IMR-90 (cell line): ENCODE measurements at regions not wholly inside any gene's neighbourhood (a gene's known extent, or its start where the extent isn't known, plus 50 kb on each side); places are given as distances from the start of the nearest gene placed in this dataset.

Experiments used
- ATAC-seq: fragments of 200-7000 bp; cut with Tn5 transposase; 2 replicates; pipeline ENCODE4 v1.9.1; 2020; ENCODE audit warnings: low read depth, mild to moderate bottlenecking, moderate library complexity
- BruUV-seq: library from RNA; stranded (reverse); fragments of 400-500 nt; replicated peaks from 2 replicates; lab custom pipeline; 2021; lab: Mats Ljungman, UMichigan
- CTCF ChIA-PET: fragments of 300-600 bp; formaldehyde crosslinking; extraction: SDS; loops from one replicate; lab custom pipeline; 2021; ENCODE audit warnings: antibody characterized with exemption; lab: Yijun Ruan, JAX
- POLR2A ChIA-PET: fragments of 300-600 bp; sonication (Branson Sonifier 250); formaldehyde crosslinking; loops from one replicate; lab custom pipeline; 2022; ENCODE audit warnings: antibody characterized with exemption; ENCODE audit not compliant: unreplicated experiment; lab: Charles Lee
- DNase-seq: peaks from one replicate; pipeline ENCODE4 v3.0.0; 2013
- H2AFZ ChIP-seq: replicated peaks from 2 replicates; pipeline ENCODE3; 2013; ENCODE audit warnings: low read length, mild to moderate bottlenecking; ENCODE audit not compliant: poor library complexity
- H2AK5ac ChIP-seq: 2 replicates; pipeline ENCODE4 v1.6.1; 2013; ENCODE audit warnings: low read depth, low read length, inconsistent platforms
- H2AK9ac ChIP-seq: replicated peaks from 2 replicates; pipeline ENCODE3; 2013; ENCODE audit warnings: mild to moderate bottlenecking, low read depth, low read length, moderate library complexity; ENCODE audit not compliant: poor library complexity
- H2BK120ac ChIP-seq: 2 replicates; pipeline ENCODE4 v1.6.1; 2013; ENCODE audit warnings: low read depth, low read length, inconsistent platforms
- H2BK15ac ChIP-seq: 3 replicates; pipeline ENCODE4 v1.6.1; 2013; ENCODE audit warnings: low read depth, low read length, inconsistent platforms
- H2BK20ac ChIP-seq: 2 replicates; pipeline ENCODE4 v1.6.1; 2013; ENCODE audit warnings: low read depth, mild to moderate bottlenecking, inconsistent platforms, low read length, moderate library complexity
- H2BK5ac ChIP-seq: 2 replicates; pipeline ENCODE4 v1.6.1; 2013; ENCODE audit warnings: mild to moderate bottlenecking, low read depth, low read length, inconsistent platforms; ENCODE audit not compliant: poor library complexity, severe bottlenecking
- H3K14ac ChIP-seq: replicated peaks from 2 replicates; pipeline ENCODE4 v1.6.1; 2013; ENCODE audit warnings: low read depth, low read length, inconsistent platforms
- H3K18ac ChIP-seq: 2 replicates; pipeline ENCODE4 v1.6.1; 2013; ENCODE audit warnings: low read depth, low read length, control low read depth
- H3K23ac ChIP-seq: 2 replicates; pipeline ENCODE4 v1.6.1; 2013; ENCODE audit warnings: low read depth, low read length, inconsistent platforms
- H3K27ac ChIP-seq: 2 replicates; pipeline ENCODE4 v1.5.1; 2013; ENCODE audit warnings: mild to moderate bottlenecking, control low read depth, low read length; ENCODE audit not compliant: insufficient read depth
- H3K27me3 ChIP-seq: 2 replicates; pipeline ENCODE4 v1.6.1; 2013; ENCODE audit warnings: low read length; ENCODE audit not compliant: control insufficient read depth, insufficient read depth
- H3K36me3 ChIP-seq: 2 replicates; pipeline ENCODE4 v1.6.1; 2013; ENCODE audit warnings: low read length, mixed read lengths; ENCODE audit not compliant: control insufficient read depth, insufficient read depth
- H3K4ac ChIP-seq: 2 replicates; pipeline ENCODE4 v1.6.1; 2013; ENCODE audit warnings: low read depth, low read length, inconsistent platforms
- H3K4me1 ChIP-seq: 2 replicates; pipeline ENCODE4 v1.6.1; 2013; ENCODE audit warnings: low read length, mixed read lengths; ENCODE audit not compliant: control insufficient read depth, insufficient read depth
- H3K4me2 ChIP-seq: 2 replicates; pipeline ENCODE4 v1.6.1; 2013; ENCODE audit warnings: low read depth, mild to moderate bottlenecking, control low read depth, low read length, moderate library complexity
- H3K4me3 ChIP-seq: 2 replicates; pipeline ENCODE4 v1.5.1; 2013; ENCODE audit warnings: low read depth, mild to moderate bottlenecking, control low read depth, low read length, moderate library complexity; ENCODE audit not compliant: insufficient read depth
- H3K56ac ChIP-seq: 2 replicates; pipeline ENCODE4 v1.6.1; 2013; ENCODE audit warnings: low read length, inconsistent platforms; ENCODE audit not compliant: insufficient read depth; ENCODE audit errors: extremely low read depth
- H3K79me1 ChIP-seq, 2 experiments: 2 replicates each; pipeline ENCODE4 v1.6.1; 2013; ENCODE audit warnings: low read length in 2 of 2, inconsistent platforms in 1 of 2, low read depth in 1 of 2
- H3K9ac ChIP-seq: 2 replicates; pipeline ENCODE4 v1.6.1; 2013; ENCODE audit warnings: low read depth, low read length, control low read depth
- H3K9me1 ChIP-seq: 2 replicates; pipeline ENCODE4 v1.6.1; 2013; ENCODE audit warnings: low read length, inconsistent platforms; ENCODE audit not compliant: insufficient read depth
- H3K9me3 ChIP-seq: 2 replicates; pipeline ENCODE4 v1.6.1; 2013; ENCODE audit warnings: low read length; ENCODE audit not compliant: control insufficient read depth, insufficient read depth
- H4K20me1 ChIP-seq: 2 replicates; pipeline ENCODE4 v1.6.1; 2013; ENCODE audit warnings: low read length, inconsistent platforms; ENCODE audit not compliant: insufficient read depth
- H4K5ac ChIP-seq: 2 replicates; pipeline ENCODE4 v1.6.1; 2013; ENCODE audit warnings: mild to moderate bottlenecking, low read depth, low read length, control low read depth
- H4K8ac ChIP-seq, 2 experiments: 2 replicates each; pipeline ENCODE4 v1.6.1; 2013; ENCODE audit warnings: low read depth in 2 of 2, low read length in 2 of 2, control low read depth in 1 of 2, inconsistent platforms in 1 of 2
- H4K91ac ChIP-seq: 2 replicates; pipeline ENCODE4 v1.6.1; 2013; ENCODE audit warnings: low read depth, low read length, inconsistent platforms; ENCODE audit not compliant: insufficient read depth
- WGBS, 2 experiments: methylation state at CpG; one replicate each; pipeline versions ENCODE4 v1.1.5 to v1.1.7; 2013; ENCODE audit warnings: missing lambda C conversion rate in 2 of 2; ENCODE audit not compliant: insufficient read length in 1 of 2; ENCODE audit errors: extremely low coverage in 2 of 2; 5-methylcytosine and 5-hydroxymethylcytosine counted together
- dilution Hi-C: fragments of 300-500 bp; cut with HindIII; formaldehyde crosslinking; loops from one replicate; pipeline ENCODE4 v1.14.3; 2018; ENCODE audit warnings: low sequenced_read_pairs; ENCODE audit not compliant: unreplicated experiment
- in situ Hi-C: fragments of 300-500 bp; cut with MboI; formaldehyde crosslinking; loops from 3 replicates; pipeline ENCODE4 v1.14.3; 2019; ENCODE audit warnings: low sequenced_read_pairs, inconsistent platforms, mixed read lengths
- intact Hi-C: fragments of 100-400 bp; cut with micrococcal nuclease; formaldehyde crosslinking; loops from 2 replicates; pipeline ENCODE4 v1.10.0; 2022
- TF ChIP-seq, protein P1 (sequence below): fragments of 150-350 bp; IDR thresholded peaks from 2 replicates; pipeline ENCODE4 v1.6.1; 2017; ENCODE audit warnings: mild to moderate bottlenecking, antibody characterized with exemption, low read length, low read depth
- TF ChIP-seq, protein P2 (sequence below): fragments of 150-350 bp; IDR thresholded peaks from 2 replicates; pipeline ENCODE4 v1.6.1; 2016; ENCODE audit warnings: low read depth, mild to moderate bottlenecking, low read length, moderate library complexity, borderline replicate concordance

DNA sequence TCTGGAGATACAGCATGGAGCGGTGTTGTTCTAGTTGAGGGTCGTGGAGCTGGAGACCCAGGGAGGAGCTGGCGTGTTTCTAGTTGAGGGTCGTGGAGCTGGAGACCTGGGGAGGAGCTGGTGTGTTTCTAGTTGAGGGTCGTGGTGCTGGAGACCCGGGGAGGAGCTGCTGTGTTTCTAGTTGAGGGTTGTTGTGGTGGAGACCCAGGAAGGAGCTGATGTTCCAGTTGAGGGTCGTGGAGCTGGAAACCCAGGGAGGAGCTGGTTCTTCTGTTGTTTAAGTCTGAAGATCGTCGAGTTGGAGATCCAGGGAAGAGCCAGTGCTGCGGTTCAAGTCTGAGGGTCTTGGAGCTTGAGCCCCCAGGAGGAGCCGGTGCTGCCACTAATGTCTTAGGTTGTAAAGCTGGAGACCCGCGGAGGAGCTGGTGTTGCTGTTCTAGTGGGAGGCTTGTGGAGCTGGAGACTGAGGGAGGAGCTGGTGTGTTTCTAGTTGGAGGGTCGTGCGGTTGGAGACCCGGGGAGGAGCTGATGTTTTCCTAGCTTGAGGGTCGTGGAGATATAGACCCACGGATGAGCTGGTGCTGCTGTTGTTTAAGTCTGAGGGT, 155.3 kb downstream of the RTP5 start:
- Histone ChIP-seq H3K27me3 (peaks cover 74% of the 10 kb centered on the region), H3K27ac (no peak overlapping the region), H3K4me2 (no peak overlapping the region), H3K4ac (no peak overlapping the region), H4K8ac (no peak overlapping the region), H3K14ac (no peak overlapping the region), H3K9ac (no peak overlapping the region), H2BK120ac (no peak overlapping the region), H3K18ac (no peak overlapping the region), H2AK9ac (no peak overlapping the region), H4K5ac (no peak overlapping the region), H2BK20ac (no peak overlapping the region), H3K9me1 (no peaks in the 10 kb centered on the region), H2BK15ac (no peak overlapping the region), H3K23ac (no peak overlapping the region), H3K36me3 (no peaks in the 10 kb centered on the region), H3K4me1 (no peaks in the 10 kb centered on the region), H3K4me3 (no peak overlapping the region), H2AK5ac (no peak overlapping the region), H2BK5ac (no peak overlapping the region), H4K91ac (no peak overlapping the region), H3K79me1 (no peaks in the 10 kb centered on the region), H3K56ac (no peak overlapping the region), H3K9me3 (peaks cover 2% of the 10 kb centered on the region; the same call in 1 of the 2 replicates), H4K20me1 (no peaks in the 10 kb centered on the region; the same call in 1 of the 2 replicates), H2AFZ (no peak overlapping the region)
- in situ Hi-C loops, result no loop called here
- TF ChIP-seq, protein P1, sequence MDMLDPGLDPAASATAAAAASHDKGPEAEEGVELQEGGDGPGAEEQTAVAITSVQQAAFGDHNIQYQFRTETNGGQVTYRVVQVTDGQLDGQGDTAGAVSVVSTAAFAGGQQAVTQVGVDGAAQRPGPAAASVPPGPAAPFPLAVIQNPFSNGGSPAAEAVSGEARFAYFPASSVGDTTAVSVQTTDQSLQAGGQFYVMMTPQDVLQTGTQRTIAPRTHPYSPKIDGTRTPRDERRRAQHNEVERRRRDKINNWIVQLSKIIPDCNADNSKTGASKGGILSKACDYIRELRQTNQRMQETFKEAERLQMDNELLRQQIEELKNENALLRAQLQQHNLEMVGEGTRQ, result no peak
- TF ChIP-seq, protein P2, sequence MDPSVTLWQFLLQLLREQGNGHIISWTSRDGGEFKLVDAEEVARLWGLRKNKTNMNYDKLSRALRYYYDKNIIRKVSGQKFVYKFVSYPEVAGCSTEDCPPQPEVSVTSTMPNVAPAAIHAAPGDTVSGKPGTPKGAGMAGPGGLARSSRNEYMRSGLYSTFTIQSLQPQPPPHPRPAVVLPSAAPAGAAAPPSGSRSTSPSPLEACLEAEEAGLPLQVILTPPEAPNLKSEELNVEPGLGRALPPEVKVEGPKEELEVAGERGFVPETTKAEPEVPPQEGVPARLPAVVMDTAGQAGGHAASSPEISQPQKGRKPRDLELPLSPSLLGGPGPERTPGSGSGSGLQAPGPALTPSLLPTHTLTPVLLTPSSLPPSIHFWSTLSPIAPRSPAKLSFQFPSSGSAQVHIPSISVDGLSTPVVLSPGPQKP, result no peak
- ChIA-PET POLR2A (no interaction called here), CTCF (interaction anchor here (0.8 kb wide), 1 partner anchor 34 kb away, joined by 3 read pairs; no protein-coding TSS in a partner anchor)
- BruUV-seq, result no TSS peak
- WGBS, 2 experiments, result 49% methylated on average over 10 of the region's 18 CpGs; no CpG with 5 or more reads in 1 of the 2 experiments
- ATAC-seq (no peak), DNase-seq (no peak)
- dilution Hi-C loops, result no loop called here
- intact Hi-C loops, result no loop called here
